ENCODE measurements at regions not wholly inside any gene's neighbourhood (a gene's known extent, or its start where the extent isn't known, plus 50 kb on each side); places are given as distances from the start of the nearest gene placed in this dataset.
A peak's percentile ranks its signal among the peaks of the same experiment; 100 is the strongest.
"Not testable (repeated sequence)": the region's sequence is repeated elsewhere in the genome, so short reads cannot be mapped to it uniquely, and the experiment has no call there.

- TF ChIP-seq MAX (CRISPR knock-in tag; IDR thresholded peaks at IDR 0.05), result no peak
- H3K36me3 Mint-ChIP-seq, result no peaks in the 10 kb centered on the region
- 0 out of 2 replicates have a peak, but pooled peaks cover 5% of the 10 kb centered on the region for H3K4me1 Mint-ChIP-seq
- H3K4me3 Mint-ChIP-seq, result no peak overlapping the region
- H3K27ac Mint-ChIP-seq, result no peak overlapping the region
- no peaks in the 10 kb centered on the region for H3K27me3 Mint-ChIP-seq (ENCODE audit: low read depth)
- DNase-seq (ENCODE audit: low spot score) (no peak), ATAC-seq (no peak)
- peaks cover under 1% of the 10 kb centered on the region; the same call in 1 of the 2 replicates for H3K9me3 Mint-ChIP-seq
- ChIA-PET CTCF (interaction anchor here (0.6 kb wide), 1 partner anchor 26 kb away, joined by 4 read pairs; no protein-coding TSS in a partner anchor), POLR2A (no interaction called here)
These were observed 115.1 kb upstream of the PBX1 start for GRCh38 chr1:164443836-164444235.

GRCh38 chr1:164446020-164446419, 113.0 kb upstream of the PBX1 start:
- Mint-ChIP-seq H3K4me1 (no peaks in the 10 kb centered on the region), H3K9me3 (peaks cover 8% of the 10 kb centered on the region), H3K4me3 (no peak overlapping the region), H3K27ac (no peak overlapping the region), H3K36me3 (no peaks in the 10 kb centered on the region), H3K27me3 (ENCODE audit: low read depth) (no peaks in the 10 kb centered on the region)
- POLR2A ChIA-PET, result no interaction called here
- DNase-seq (ENCODE audit: low spot score), result no peak
- no peak for TF ChIP-seq ZNF219 (CRISPR knock-in tag; IDR thresholded peaks at IDR 0.05; ENCODE audit: borderline replicate concordance)
- no peak for TF ChIP-seq ZSCAN18 (CRISPR knock-in tag; IDR thresholded peaks at IDR 0.05)
- no peak for TF ChIP-seq RELA (CRISPR knock-in tag; IDR thresholded peaks at IDR 0.05; ENCODE audit: borderline replicate concordance)
- no peak for TF ChIP-seq USF1 (CRISPR knock-in tag; IDR thresholded peaks at IDR 0.05)
- TF ChIP-seq ZMAT4 (CRISPR knock-in tag; IDR thresholded peaks at IDR 0.05), result no peak
- no peak for TF ChIP-seq ZNF425 (CRISPR knock-in tag; conservative IDR thresholded peaks at IDR 0.05)
- no peak for TF ChIP-seq NR3C1 (CRISPR knock-in tag; conservative IDR thresholded peaks at IDR 0.05; ENCODE audit: low read depth)
- TF ChIP-seq ZNF232 (CRISPR knock-in tag; IDR thresholded peaks at IDR 0.05), result no peak
- TF ChIP-seq FOXK1 (CRISPR knock-in tag; IDR thresholded peaks at IDR 0.05), result no peak
- no peak for TF ChIP-seq KAT7 (CRISPR knock-in tag; IDR thresholded peaks at IDR 0.05; ENCODE audit: borderline replicate concordance)
- CTCF ChIA-PET, result no interaction called here
- ATAC-seq, result no peak

- Mint-ChIP-seq H3K27me3 (ENCODE audit: low read depth) (no peaks in the 10 kb centered on the region), H3K9me3 (peaks cover 26% of the 10 kb centered on the region), H3K27ac (no peak overlapping the region), H3K4me1 (no peaks in the 10 kb centered on the region), H3K4me3 (no peak overlapping the region), H3K36me3 (peaks cover 13% of the 10 kb centered on the region)
- DNase-seq (ENCODE audit: low spot score), result no peak
- no peak for ATAC-seq
- no peak for TF ChIP-seq MLX (CRISPR knock-in tag; IDR thresholded peaks at IDR 0.05)
- POLR2A ChIA-PET, result interaction anchor here (0.7 kb wide), 1 partner anchor 92 kb away, joined by 3 read pairs; no protein-coding TSS in a partner anchor
- CTCF ChIA-PET, result no interaction called here
These were observed 106.4 kb upstream of the PBX1 start for GRCh38 chr1:164452549-164452948.

GRCh38 chr1:164456272-164456671, 102.7 kb upstream of the PBX1 start:
- peaks cover 26% of the 10 kb centered on the region for H3K9me3 Mint-ChIP-seq
- POLR2A ChIA-PET, result no interaction called here
- TF ChIP-seq FOXP1 (CRISPR knock-in tag; IDR thresholded peaks at IDR 0.05; ENCODE audit: borderline replicate concordance), result no peak
- no peak for TF ChIP-seq MAX (CRISPR knock-in tag; IDR thresholded peaks at IDR 0.05)

GRCh38 chr1:164459176-164459575, 99.8 kb upstream of the PBX1 start:
- CTCF ChIA-PET; H3K27me3 Mint-ChIP-seq (ENCODE audit: low read depth); H3K4me1 Mint-ChIP-seq; DNase-seq (ENCODE audit: low spot score); POLR2A ChIA-PET; ATAC-seq: not testable (repeated sequence)
- Mint-ChIP-seq H3K9me3 (peaks cover 17% of the 10 kb centered on the region), H3K27ac (peak overlapping the region; percentile 92), H3K36me3 (peaks cover 11% of the 10 kb centered on the region), H3K4me3 (peak overlapping the region; percentile 41)

More at GRCh38 chr1:164456272-164456671, 102.7 kb upstream of the PBX1 start:
- H3K27ac Mint-ChIP-seq, result no peak overlapping the region
- H3K4me3 Mint-ChIP-seq, result no peak overlapping the region
- 0 out of 2 replicates have a peak, but pooled peaks cover 2% of the 10 kb centered on the region for H3K27me3 Mint-ChIP-seq (ENCODE audit: low read depth)
- CTCF ChIA-PET, result no interaction called here
- DNase-seq (ENCODE audit: low spot score), result no peak
- H3K36me3 Mint-ChIP-seq, result peaks cover 18% of the 10 kb centered on the region
- no peak for ATAC-seq
- H3K4me1 Mint-ChIP-seq, result peaks cover 5% of the 10 kb centered on the region

All from WTC11 (cell line).